ENCODE measurements at regions not wholly inside any gene's neighbourhood (a gene's known extent, or its start where the extent isn't known, plus 50 kb on each side); places are given as distances from the start of the nearest gene placed in this dataset.
"Not testable (repeated sequence)": the region's sequence is repeated elsewhere in the genome, so short reads cannot be mapped to it uniquely, and the experiment has no call there.

GRCh38 chr12:114836609-114837008 lies 152.6 kb upstream of the TBX3 start:
- no peak for DNase-seq (ENCODE audit: low spot score)
- no peak overlapping the region for H3K27ac Mint-ChIP-seq (ENCODE audit: unreplicated experiment)
- TF ChIP-seq CTCF (IDR thresholded peaks at IDR 0.05; ENCODE audit: unreplicated experiment), result no peak
- H3K9me3 Mint-ChIP-seq (ENCODE audit: unreplicated experiment), result no peaks in the 10 kb centered on the region
- no peak overlapping the region for H3K4me3 Mint-ChIP-seq (ENCODE audit: unreplicated experiment)
- peaks cover 2% of the 10 kb centered on the region for H3K27me3 Mint-ChIP-seq (ENCODE audit: unreplicated experiment)
- H3K4me1 Mint-ChIP-seq (ENCODE audit: unreplicated experiment), result no peaks in the 10 kb centered on the region
- no peaks in the 10 kb centered on the region for H3K36me3 Mint-ChIP-seq (ENCODE audit: low read depth, unreplicated experiment)

DNA sequence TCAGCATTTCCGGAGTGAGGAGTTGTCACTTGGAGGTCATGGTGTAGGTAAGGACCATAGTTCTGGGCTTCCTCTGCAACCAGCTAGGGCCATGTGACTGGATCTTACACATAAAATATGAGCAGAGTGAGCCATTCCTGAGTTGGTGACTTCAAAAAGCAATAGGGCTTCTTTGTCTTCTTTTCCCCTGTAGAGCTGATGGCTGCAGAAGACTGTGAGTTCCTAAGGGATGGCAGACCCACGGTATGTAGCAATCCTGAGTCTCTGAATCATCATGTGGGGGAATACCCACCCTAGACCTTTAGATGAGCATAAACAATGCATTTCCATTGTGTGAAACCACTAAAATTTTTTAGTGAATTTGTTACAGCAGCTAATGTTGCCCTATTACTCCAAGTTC lies 151.1 kb upstream of the TBX3 start:
- Mint-ChIP-seq H3K27ac (ENCODE audit: unreplicated experiment) (no peak overlapping the region), H3K4me1 (ENCODE audit: unreplicated experiment) (no peaks in the 10 kb centered on the region)
- no peak for DNase-seq (ENCODE audit: low spot score)

DNA sequence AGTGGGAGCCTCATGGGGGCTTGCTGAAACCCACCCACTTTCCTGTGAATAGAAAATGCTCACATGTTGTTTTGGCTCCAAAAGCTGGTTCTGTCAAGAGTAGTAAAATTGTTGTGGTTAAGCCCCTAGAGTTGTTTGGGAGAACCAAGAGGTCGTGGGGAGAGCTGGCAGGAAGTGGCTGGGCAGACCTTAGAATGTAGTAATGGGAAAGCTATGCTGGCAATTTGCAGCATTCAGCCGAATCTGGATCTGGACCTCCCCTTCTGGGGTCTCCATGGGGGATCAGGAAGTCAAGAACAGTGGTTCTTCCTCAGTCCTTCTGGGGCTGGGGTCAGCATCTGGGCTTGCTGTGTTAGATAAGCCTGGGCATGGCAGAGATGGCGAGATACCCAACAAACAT lies 150.6 kb upstream of the TBX3 start:
- peaks cover 2% of the 10 kb centered on the region for H3K27me3 Mint-ChIP-seq (ENCODE audit: unreplicated experiment)
- H3K36me3 Mint-ChIP-seq (ENCODE audit: low read depth, unreplicated experiment), result no peaks in the 10 kb centered on the region
- no peak overlapping the region for H3K27ac Mint-ChIP-seq (ENCODE audit: unreplicated experiment)
- no peak overlapping the region for H3K4me3 Mint-ChIP-seq (ENCODE audit: unreplicated experiment)
- no peak for TF ChIP-seq CTCF (IDR thresholded peaks at IDR 0.05; ENCODE audit: unreplicated experiment)
- no peak for DNase-seq (ENCODE audit: low spot score)
- no peaks in the 10 kb centered on the region for H3K4me1 Mint-ChIP-seq (ENCODE audit: unreplicated experiment)
- no peaks in the 10 kb centered on the region for H3K9me3 Mint-ChIP-seq (ENCODE audit: unreplicated experiment)

More for the DNA sequence above, 151.1 kb upstream of the TBX3 start:
- Mint-ChIP-seq H3K36me3 (ENCODE audit: low read depth, unreplicated experiment) (no peaks in the 10 kb centered on the region), H3K9me3 (ENCODE audit: unreplicated experiment) (no peaks in the 10 kb centered on the region), H3K27me3 (ENCODE audit: unreplicated experiment) (peaks cover 2% of the 10 kb centered on the region), H3K4me3 (ENCODE audit: unreplicated experiment) (no peak overlapping the region)
- no peak for TF ChIP-seq CTCF (IDR thresholded peaks at IDR 0.05; ENCODE audit: unreplicated experiment)

GRCh38 chr12:114829833-114830232 lies 145.9 kb upstream of the TBX3 start:
- TF ChIP-seq CTCF (IDR thresholded peaks at IDR 0.05; ENCODE audit: unreplicated experiment), result no peak
- DNase-seq (ENCODE audit: low spot score), result no peak
- Mint-ChIP-seq H3K4me3 (ENCODE audit: unreplicated experiment) (no peak overlapping the region), H3K36me3 (ENCODE audit: low read depth, unreplicated experiment) (no peaks in the 10 kb centered on the region), H3K9me3 (ENCODE audit: unreplicated experiment) (no peaks in the 10 kb centered on the region), H3K4me1 (ENCODE audit: unreplicated experiment) (no peaks in the 10 kb centered on the region), H3K27me3 (ENCODE audit: unreplicated experiment) (peaks cover 2% of the 10 kb centered on the region), H3K27ac (ENCODE audit: unreplicated experiment) (no peak overlapping the region)

DNA sequence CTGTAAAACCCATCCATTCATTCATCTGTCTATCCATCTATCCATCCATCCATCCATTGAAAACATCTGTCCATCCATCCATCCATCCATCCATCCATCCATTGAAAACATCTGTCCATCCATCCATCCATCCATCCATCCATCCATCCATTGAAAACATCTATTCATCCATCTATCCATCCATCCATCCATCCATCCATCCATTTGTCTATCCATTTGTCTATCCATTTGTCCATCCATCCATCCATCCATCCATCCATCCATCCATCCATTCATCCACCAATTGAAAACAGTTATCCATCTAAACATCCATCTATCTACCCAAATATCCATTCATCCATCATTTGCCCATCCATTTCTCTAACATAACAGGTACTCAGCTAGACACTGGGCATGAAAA lies 145.3 kb upstream of the TBX3 start:
- not testable (repeated sequence) for DNase-seq (ENCODE audit: low spot score); H3K27ac Mint-ChIP-seq (ENCODE audit: unreplicated experiment); H3K27me3 Mint-ChIP-seq (ENCODE audit: unreplicated experiment); H3K36me3 Mint-ChIP-seq (ENCODE audit: low read depth, unreplicated experiment); H3K4me3 Mint-ChIP-seq (ENCODE audit: unreplicated experiment); H3K4me1 Mint-ChIP-seq (ENCODE audit: unreplicated experiment); H3K9me3 Mint-ChIP-seq (ENCODE audit: unreplicated experiment)

GRCh38 chr12:114827461-114827860 lies 143.5 kb upstream of the TBX3 start:
- Mint-ChIP-seq H3K4me1 (ENCODE audit: unreplicated experiment) (no peaks in the 10 kb centered on the region), H3K36me3 (ENCODE audit: low read depth, unreplicated experiment) (no peaks in the 10 kb centered on the region), H3K27ac (ENCODE audit: unreplicated experiment) (no peak overlapping the region), H3K9me3 (ENCODE audit: unreplicated experiment) (no peaks in the 10 kb centered on the region), H3K4me3 (ENCODE audit: unreplicated experiment) (no peak overlapping the region), H3K27me3 (ENCODE audit: unreplicated experiment) (no peaks in the 10 kb centered on the region)
- no peak for DNase-seq (ENCODE audit: low spot score)
- TF ChIP-seq CTCF (IDR thresholded peaks at IDR 0.05; ENCODE audit: unreplicated experiment), result no peak
